ENCODE measurements at regions not wholly inside any gene's neighbourhood (a gene's known extent, or its start where the extent isn't known, plus 50 kb on each side); places are given as distances from the start of the nearest gene placed in this dataset.
A peak's percentile ranks its signal among the peaks of the same experiment; 100 is the strongest.
"Not testable (repeated sequence)": the region's sequence is repeated elsewhere in the genome, so short reads cannot be mapped to it uniquely, and the experiment has no call there.

DNA sequence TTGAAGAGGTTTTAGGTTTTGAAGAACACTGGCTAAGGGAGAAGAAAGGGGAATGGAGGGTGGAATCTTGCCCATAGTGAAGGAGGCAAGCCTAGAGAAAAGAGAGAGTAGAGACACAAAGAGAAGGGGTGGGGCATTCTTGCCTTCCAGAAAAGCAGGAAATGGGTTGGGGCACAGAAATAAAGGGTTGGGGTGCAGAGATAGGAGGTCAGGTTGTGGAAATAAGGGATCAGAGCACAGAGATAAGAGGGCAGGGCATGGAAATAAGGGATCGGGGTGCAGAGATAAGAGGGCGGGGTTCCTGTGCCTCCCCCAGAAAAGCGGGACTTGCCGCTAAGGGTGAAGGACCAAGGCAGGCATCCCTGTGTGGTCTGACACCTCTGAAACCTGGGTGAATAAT is 69.9 kb downstream of the ALG1L2 start:
- peak; percentile 41 for DNase-seq

GRCh38 chr3:130153247-130153646 is 71.6 kb downstream of the ALG1L2 start:
- DNase-seq = not testable (repeated sequence)

- not testable (repeated sequence) for DNase-seq
These were observed 73.8 kb downstream of the ALG1L2 start for GRCh38 chr3:130155464-130155863.

DNA sequence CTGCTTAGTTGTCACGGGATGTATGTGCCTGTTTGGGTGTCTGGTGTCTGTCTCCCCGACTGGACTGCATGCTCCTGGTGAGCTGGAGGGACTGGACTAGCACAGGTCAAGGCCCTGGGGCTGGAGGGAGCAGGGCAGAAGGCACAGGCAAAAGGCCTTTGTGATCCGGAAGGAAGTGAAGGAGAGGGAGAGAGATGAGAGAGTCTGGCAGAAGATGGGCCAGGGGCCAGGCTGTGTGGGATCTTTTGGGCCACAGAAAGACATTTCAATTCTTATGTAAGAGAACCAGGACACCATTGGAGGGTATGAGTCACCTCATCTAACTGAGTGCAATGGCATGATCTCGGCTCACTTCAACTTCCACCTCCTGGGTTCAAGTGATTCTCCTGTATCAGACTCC is 85.2 kb downstream of the ALG1L2 start:
- not testable (repeated sequence) for DNase-seq

GRCh38 chr3:130175195-130175594 is 93.6 kb downstream of the ALG1L2 start:
- DNase-seq = not testable (repeated sequence)

GRCh38 chr3:130176476-130177256 is 95.0 kb downstream of the ALG1L2 start:
- DNase-seq = not testable (repeated sequence)

- DNase-seq = peak; percentile 10
These were observed 97.2 kb downstream of the ALG1L2 start for GRCh38 chr3:130178835-130179234.

GRCh38 chr3:130179353-130179970 is 97.8 kb downstream of the ALG1L2 start:
- DNase-seq = peak; percentile 58

DNA sequence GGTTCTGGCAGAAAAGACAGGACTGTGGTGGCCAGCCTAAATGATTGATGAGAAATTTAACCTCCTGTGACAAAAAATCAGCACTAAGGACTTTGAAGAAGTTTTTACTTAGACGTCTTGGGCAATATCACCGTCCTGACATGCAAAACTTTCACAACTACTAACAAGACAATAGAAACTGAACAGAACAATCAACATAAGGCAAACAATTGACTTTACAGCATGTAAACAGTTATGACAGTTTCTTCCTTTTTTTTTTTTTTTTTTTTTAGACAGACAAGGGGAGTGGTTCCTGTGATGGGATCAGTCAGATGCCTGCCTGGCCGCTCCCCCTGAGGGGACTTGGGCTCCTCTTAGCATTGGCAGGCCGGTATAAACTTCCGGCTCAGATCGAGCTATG is 100.8 kb downstream of the ALG1L2 start:
- peak; percentile 42 for DNase-seq

GRCh38 chr3:130183689-130184088 is 102.1 kb downstream of the ALG1L2 start:
- DNase-seq = peak; percentile 41

DNA sequence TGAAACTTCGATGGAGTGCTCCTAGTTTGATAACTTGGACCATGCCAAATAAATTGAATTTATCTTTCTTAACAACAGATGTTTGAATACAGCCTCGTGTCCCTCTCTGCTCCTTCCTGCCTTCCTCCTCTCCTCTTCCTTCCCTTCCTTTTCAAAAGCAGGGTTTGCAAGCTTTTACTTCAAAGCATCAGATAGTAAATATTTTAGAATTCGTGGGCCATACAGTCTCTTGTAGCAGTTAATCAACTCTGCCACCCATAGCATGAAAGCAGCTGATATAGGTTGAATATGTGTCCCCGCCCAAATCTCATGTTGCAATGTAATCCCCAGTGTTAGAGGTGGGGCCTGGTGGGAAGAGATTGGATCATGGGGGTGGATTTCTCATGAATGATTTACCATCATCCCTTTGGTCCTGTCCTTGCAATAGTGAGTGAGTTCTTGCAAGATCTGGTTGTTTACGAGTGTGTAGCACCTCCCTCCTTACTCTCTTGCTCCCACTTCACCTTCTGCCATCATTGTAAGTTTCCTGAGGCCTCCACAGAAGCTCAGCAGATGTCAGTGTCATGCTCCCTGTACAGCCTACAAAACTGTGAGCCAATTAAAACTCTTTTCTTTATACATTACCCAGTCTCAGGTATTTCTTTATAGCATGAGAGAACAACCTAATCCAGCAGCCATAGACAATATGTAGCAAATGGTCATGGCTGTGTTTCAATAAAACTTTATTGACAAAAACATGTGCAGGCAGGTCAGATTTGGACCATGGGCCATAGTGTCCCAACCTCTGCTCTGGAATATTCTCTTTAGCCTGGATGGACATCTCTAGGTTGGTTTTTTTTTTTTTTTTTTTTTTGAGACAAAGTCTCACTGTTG is 102.8 kb downstream of the ALG1L2 start:
- peak; percentile 74 for DNase-seq

DNA sequence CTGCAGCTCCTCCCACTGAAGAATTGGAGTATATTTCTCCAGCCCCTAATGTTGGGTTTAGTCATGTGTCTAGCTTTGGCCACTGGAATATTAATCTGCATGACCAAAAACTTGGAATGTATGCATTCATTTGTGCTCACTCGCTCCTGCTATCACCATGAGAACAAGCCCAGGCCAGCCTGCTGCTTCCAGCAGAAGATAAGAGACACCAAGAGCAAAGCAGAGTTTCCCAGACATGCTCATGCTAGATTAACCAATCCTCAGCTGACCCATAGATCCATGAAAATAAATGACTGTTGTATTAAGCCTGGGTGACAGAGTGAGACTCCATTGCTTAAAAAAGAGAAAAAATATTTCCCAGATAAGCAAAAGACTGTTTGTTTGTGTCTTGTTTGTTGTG is 119.6 kb downstream of the ALG1L2 start:
- peak; percentile 80 for DNase-seq

GRCh38 chr3:130203633-130204032 is 122.0 kb downstream of the ALG1L2 start:
- DNase-seq = not testable (repeated sequence)

GRCh38 chr3:130227540-130227939 is 117.9 kb upstream of the COL6A5 start:
- DNase-seq = no peak

GRCh38 chr3:130242850-130243569 is 102.5 kb upstream of the COL6A5 start:
- peak; percentile 69 for DNase-seq

GRCh38 chr3:130243808-130244207 is 101.7 kb upstream of the COL6A5 start:
- DNase-seq = no peak

DNA sequence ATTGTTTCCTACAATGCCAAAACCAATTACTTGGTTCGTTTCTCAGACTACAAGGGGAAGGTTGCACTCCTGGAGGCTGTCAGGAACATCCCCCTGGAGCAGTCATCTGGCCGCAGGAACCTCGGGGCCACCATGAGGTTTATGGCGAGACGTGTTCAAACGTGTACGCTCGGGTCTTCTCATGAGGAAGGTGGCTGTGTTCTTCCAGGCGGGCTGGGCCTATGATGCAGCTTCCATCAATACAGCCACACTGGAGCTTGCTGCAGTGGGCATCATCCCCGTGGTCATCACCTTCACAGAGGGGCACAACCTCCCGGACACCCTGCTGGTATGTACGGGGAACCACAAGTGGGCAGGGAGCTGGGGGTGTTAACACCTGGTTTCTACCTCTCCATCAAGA is 94.5 kb upstream of the COL6A5 start:
- no peak for DNase-seq

DNA sequence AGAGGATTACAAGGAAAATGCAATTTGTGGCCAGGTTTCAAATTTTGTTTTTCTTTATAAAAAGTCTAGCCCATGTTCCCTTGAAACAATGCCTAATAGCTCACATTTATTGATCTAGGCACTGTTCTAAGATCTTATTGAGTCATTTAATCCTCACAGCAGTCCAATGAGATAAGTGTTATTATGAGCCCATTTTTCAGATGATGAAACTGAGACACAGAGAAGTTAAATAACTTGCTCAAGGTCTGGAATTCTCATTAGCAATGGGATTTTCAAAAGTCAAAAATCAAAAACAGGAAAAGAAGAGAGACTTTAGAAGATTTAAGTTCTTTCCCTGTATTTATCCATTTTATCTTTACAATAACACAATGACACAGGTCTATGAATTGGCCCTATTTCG is 90.0 kb upstream of the COL6A5 start:
- DNase-seq = no peak

GRCh38 chr3:130256821-130257340 is 88.6 kb upstream of the COL6A5 start:
- no peak for DNase-seq

DNA sequence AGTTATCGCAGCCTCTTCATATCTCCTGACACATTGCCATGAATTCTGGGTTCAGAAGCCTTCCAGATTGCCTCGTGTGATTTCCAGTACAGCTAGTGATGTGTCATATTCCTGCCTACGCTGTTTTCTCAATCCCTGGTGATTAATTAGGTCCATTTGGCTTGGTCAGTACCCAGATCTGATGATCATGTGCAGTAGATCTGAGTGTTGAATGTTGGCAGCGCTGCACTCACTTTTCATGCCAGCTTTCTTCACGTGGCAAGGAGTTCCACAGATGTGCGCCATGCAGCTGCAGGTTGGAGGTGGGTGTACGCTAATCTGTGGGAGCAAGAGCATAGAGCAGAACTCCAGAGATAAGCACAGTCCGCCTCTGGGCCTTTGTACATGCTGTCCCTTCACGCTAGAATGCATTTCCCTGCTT is 86.9 kb upstream of the COL6A5 start:
- DNase-seq = no peak

- no peak for DNase-seq
These were observed 86.2 kb upstream of the COL6A5 start for GRCh38 chr3:130259166-130259874.

DNA sequence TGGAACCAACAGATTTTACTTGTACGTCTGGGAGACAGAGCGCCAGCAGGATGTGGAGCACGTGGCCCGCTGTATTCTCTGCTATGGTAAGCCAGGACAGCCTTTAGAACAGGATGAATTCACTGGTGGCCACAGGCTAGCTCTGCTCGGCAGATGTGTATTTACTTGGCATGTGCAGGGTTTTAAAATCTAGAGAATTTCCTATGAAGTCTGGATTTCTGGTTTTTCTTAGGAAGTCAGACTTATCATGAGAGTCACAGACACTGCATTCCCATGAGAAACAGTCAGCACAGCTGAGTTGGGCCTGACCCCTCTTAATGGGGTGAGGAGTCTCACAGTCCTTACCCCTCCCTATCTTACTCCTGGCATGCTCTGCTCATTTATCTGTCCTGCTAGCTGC is 84.6 kb upstream of the COL6A5 start:
- no peak for DNase-seq

All from hematopoietic multipotent progenitor cell treated with erythropoietin and hydrocortisone succinate and interleukin-3 and kit ligand, for 6 days (in vitro differentiated cells).